OCI-LY7 (cell line): ENCODE measurements at regions not wholly inside any gene's neighbourhood (a gene's known extent, or its start where the extent isn't known, plus 50 kb on each side); places are given as distances from the start of the nearest gene placed in this dataset.

ENCODE experiments used
- BruUV-seq: library from RNA; stranded (reverse); fragments of 400-500 nt; replicated peaks from 2 replicates; lab custom pipeline; 2021; lab: Mats Ljungman, UMichigan
- CTCF ChIA-PET: fragments of 300-600 bp; sonication (Branson Sonifier 250); formaldehyde crosslinking; loops from one replicate; lab custom pipeline; 2022; ENCODE audit warnings: antibody characterized with exemption; ENCODE audit not compliant: unreplicated experiment; lab: Charles Lee
- POLR2A ChIA-PET: fragments of 300-600 bp; sonication (Branson Sonifier 250); formaldehyde crosslinking; loops from one replicate; lab custom pipeline; 2022; ENCODE audit warnings: antibody characterized with exemption; lab: Charles Lee
- DNase-seq: peaks from one replicate; pipeline ENCODE4 v3.0.0-alpha.2; 2015; ENCODE audit warnings: low spot score
- H2AFZ ChIP-seq: fragments of 200-600 bp; sonication (generic), shearing (Covaris generic); 2 replicates; pipeline ENCODE4 v1.6.1; 2014; ENCODE audit warnings: mild to moderate bottlenecking, antibody characterized with exemption, low read length, moderate library complexity
- H3K27ac ChIP-seq: fragments of 200-600 bp; sonication (generic); 2 replicates; pipeline ENCODE4 v1.5.1; 2014; ENCODE audit warnings: mixed run types, low read depth, mild to moderate bottlenecking, moderate library complexity, low read length, inconsistent platforms; ENCODE audit not compliant: poor library complexity, severe bottlenecking
- H3K36me3 ChIP-seq: fragments of 200-600 bp; sonication (generic); 2 replicates; pipeline ENCODE4 v1.6.1; 2014; ENCODE audit warnings: mild to moderate bottlenecking, antibody characterized with exemption, low read length, moderate library complexity, mixed read lengths; ENCODE audit not compliant: insufficient read depth
- H3K4me1 ChIP-seq: fragments of 200-600 bp; sonication (generic); 2 replicates; pipeline ENCODE4 v1.5.1; 2014; ENCODE audit warnings: mild to moderate bottlenecking, low read length; ENCODE audit not compliant: insufficient read depth, poor library complexity, severe bottlenecking
- H3K4me2 ChIP-seq: fragments of 200-600 bp; sonication (generic); 2 replicates; pipeline ENCODE4 v1.6.1; 2014; ENCODE audit warnings: mild to moderate bottlenecking, low read length
- H3K4me3 ChIP-seq: fragments of 200-600 bp; sonication (generic); 2 replicates; pipeline ENCODE4 v1.5.1; 2014; ENCODE audit warnings: mild to moderate bottlenecking, low read depth, low read length; ENCODE audit not compliant: poor library complexity, severe bottlenecking
- H3K79me2 ChIP-seq: fragments of 200-600 bp; sonication (generic); 2 replicates; pipeline ENCODE4 v1.6.1; 2016; ENCODE audit warnings: low read depth, mild to moderate bottlenecking, low read length, moderate library complexity, mixed read lengths; ENCODE audit not compliant: insufficient read depth
- H3K9me2 ChIP-seq: fragments of 200-600 bp; sonication (generic); 2 replicates; pipeline ENCODE4 v1.6.1; 2016; ENCODE audit warnings: mild to moderate bottlenecking, low read length, mixed read lengths; ENCODE audit not compliant: insufficient read depth
- H3K9me3 ChIP-seq: fragments of 200-600 bp; sonication (generic); 2 replicates; pipeline ENCODE4 v1.6.1; 2014; ENCODE audit warnings: mild to moderate bottlenecking, mixed run types, low read length, mixed read lengths
- H4K20me1 ChIP-seq: fragments of 200-600 bp; sonication (generic); 2 replicates; pipeline ENCODE4 v1.6.1; 2014; ENCODE audit warnings: mild to moderate bottlenecking, antibody characterized with exemption, low read length, moderate library complexity, mixed read lengths; ENCODE audit not compliant: insufficient read depth
- EZH2phosphoT487 ChIP-seq: fragments of 200-600 bp; sonication (generic); IDR thresholded peaks from 2 replicates; pipeline ENCODE4 v1.6.1; 2018; ENCODE audit warnings: low read depth, borderline replicate concordance, mild to moderate bottlenecking, mixed run types, antibody characterized with exemption, low read length, moderate library complexity, mixed read lengths
- intact Hi-C: fragments of 100-400 bp; cut with micrococcal nuclease; formaldehyde crosslinking; loops from one replicate; pipeline ENCODE4 v1.10.0; 2022; ENCODE audit not compliant: unreplicated experiment
- TF ChIP-seq, protein P1 (sequence below): fragments of 200-600 bp; sonication (generic); conservative IDR thresholded peaks from 2 replicates; pipeline ENCODE4 v1.5.1; 2014; ENCODE audit warnings: mild to moderate bottlenecking, antibody characterized with exemption, low read length, moderate library complexity, mixed read lengths

DNA sequence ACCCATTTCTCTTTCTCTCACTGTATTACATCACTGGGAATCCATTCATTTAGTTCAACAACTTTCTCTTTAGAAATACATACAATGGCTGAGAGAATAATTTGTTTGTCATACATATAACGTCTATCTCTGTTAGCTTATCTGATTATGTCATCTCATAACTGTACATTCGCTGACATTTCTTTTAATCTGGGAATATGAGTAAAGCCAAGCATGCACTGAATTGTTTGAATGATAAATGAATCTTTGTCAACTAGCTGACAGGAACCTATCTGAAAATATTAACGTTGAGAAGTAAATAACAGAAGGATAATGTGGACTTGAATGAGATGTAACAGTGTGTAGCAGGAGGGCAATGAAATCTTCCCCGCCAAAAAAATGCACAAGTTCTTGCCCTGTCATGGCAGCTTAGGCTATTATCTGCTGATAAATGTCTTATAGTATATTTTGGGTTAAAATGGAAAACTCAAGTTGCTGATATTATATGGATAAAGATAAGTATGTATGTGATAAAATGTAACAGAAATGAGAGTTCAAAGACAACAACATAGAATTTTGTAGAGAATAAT lies 581.2 kb upstream of the ADGRB3 start:
- CTCF ChIA-PET, result no interaction called here
- TF ChIP-seq, protein P1, sequence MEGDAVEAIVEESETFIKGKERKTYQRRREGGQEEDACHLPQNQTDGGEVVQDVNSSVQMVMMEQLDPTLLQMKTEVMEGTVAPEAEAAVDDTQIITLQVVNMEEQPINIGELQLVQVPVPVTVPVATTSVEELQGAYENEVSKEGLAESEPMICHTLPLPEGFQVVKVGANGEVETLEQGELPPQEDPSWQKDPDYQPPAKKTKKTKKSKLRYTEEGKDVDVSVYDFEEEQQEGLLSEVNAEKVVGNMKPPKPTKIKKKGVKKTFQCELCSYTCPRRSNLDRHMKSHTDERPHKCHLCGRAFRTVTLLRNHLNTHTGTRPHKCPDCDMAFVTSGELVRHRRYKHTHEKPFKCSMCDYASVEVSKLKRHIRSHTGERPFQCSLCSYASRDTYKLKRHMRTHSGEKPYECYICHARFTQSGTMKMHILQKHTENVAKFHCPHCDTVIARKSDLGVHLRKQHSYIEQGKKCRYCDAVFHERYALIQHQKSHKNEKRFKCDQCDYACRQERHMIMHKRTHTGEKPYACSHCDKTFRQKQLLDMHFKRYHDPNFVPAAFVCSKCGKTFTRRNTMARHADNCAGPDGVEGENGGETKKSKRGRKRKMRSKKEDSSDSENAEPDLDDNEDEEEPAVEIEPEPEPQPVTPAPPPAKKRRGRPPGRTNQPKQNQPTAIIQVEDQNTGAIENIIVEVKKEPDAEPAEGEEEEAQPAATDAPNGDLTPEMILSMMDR, result no peak
- no peak for TF ChIP-seq EZH2phosphoT487
- no peaks in the 10 kb centered on the region for H4K20me1 ChIP-seq
- H3K27ac ChIP-seq, result no peak overlapping the region
- H3K79me2 ChIP-seq, result no peaks in the 10 kb centered on the region
- H3K4me1 ChIP-seq, result no peaks in the 10 kb centered on the region
- intact Hi-C loops, result no loop called here
- no peak for DNase-seq
- POLR2A ChIA-PET, result interaction anchor here (1.2 kb wide), 1 partner anchor 18 kb away, joined by 4 read pairs; no protein-coding TSS in a partner anchor
- no peak overlapping the region for H3K4me2 ChIP-seq
- no peak overlapping the region for H3K4me3 ChIP-seq
- H3K9me2 ChIP-seq, result no peaks in the 10 kb centered on the region
- BruUV-seq, result no TSS peak
- H3K36me3 ChIP-seq, result no peaks in the 10 kb centered on the region
- no peak overlapping the region for H2AFZ ChIP-seq
- no peaks in the 10 kb centered on the region for H3K9me3 ChIP-seq

DNA sequence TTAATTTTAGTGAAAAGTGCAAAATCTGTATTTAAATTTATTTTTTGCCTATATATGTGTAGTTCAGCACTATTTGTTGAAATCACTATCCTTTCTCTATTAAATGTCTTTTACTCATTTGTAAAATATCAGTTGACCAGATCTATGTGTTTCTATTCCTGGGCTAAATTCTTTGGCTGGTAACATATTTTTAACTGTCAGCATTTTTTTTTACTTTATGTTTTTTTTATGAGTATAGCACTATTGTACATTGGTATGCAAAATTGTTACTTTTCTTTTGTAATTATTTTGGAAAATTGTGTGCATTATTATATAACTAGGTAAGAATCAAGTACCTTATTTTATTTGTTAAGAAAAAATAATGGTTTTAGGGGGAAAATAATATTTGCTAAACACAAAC lies 582.8 kb upstream of the ADGRB3 start:
- no peak overlapping the region for H3K4me3 ChIP-seq
- H3K4me1 ChIP-seq, result no peaks in the 10 kb centered on the region
- no TSS peak for BruUV-seq
- H3K27ac ChIP-seq, result no peak overlapping the region
- H3K4me2 ChIP-seq, result no peak overlapping the region
- H3K9me2 ChIP-seq, result no peaks in the 10 kb centered on the region
- DNase-seq, result no peak
- no peaks in the 10 kb centered on the region for H3K79me2 ChIP-seq
- intact Hi-C loops, result no loop called here
- no peaks in the 10 kb centered on the region for H4K20me1 ChIP-seq
- H3K9me3 ChIP-seq, result no peaks in the 10 kb centered on the region
- no peak overlapping the region for H2AFZ ChIP-seq
- TF ChIP-seq, protein P1, result no peak
- TF ChIP-seq EZH2phosphoT487, result no peak
- ChIA-PET POLR2A (no interaction called here), CTCF (no interaction called here)
- no peaks in the 10 kb centered on the region for H3K36me3 ChIP-seq

DNA sequence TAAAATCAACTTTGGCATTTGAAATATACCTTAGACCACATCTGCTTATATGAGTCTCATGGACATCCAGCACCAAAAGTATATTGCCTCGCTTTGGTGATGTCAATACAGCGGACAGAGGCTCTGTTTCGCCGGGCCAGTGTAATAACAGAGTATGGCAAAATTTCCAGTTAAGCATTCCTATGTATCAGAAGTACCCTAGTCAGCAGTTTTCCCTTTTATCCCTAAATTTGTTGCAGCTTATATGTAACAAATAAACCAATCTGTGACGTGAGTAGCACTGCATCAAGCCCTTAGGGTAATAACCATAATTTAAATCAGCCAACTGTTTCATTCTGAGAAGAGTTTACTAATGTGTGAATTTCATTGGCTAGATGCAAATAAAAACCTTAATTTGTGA lies 585.5 kb upstream of the ADGRB3 start:
- Histone ChIP-seq H3K79me2 (no peaks in the 10 kb centered on the region), H3K4me2 (no peak overlapping the region), H3K4me3 (no peak overlapping the region), H2AFZ (no peak overlapping the region), H3K9me2 (no peaks in the 10 kb centered on the region), H3K36me3 (no peaks in the 10 kb centered on the region), H3K27ac (no peak overlapping the region), H3K4me1 (no peaks in the 10 kb centered on the region), H4K20me1 (no peaks in the 10 kb centered on the region), H3K9me3 (no peaks in the 10 kb centered on the region)
- CTCF ChIA-PET, result no interaction called here
- intact Hi-C loops, result no loop called here
- DNase-seq, result no peak
- TF ChIP-seq, protein P1, result no peak
- no peak for TF ChIP-seq EZH2phosphoT487
- BruUV-seq, result no TSS peak
- POLR2A ChIA-PET, result interaction anchor here (1.0 kb wide), 2 partner anchors 11 to 35 kb away, joined by 3 to 4 read pairs; no protein-coding TSS in a partner anchor
